ENCODE measurements at regions not wholly inside any gene's neighbourhood (a gene's known extent, or its start where the extent isn't known, plus 50 kb on each side); places are given as distances from the start of the nearest gene placed in this dataset.

- Histone ChIP-seq H3K4me3 (ENCODE audit: insufficient read length, low read depth) (no peak overlapping the region), H3K9ac (ENCODE audit: insufficient read length, low read depth) (no peak overlapping the region), H3K4me1 (ENCODE audit: insufficient read depth, insufficient read length) (no peaks in the 10 kb centered on the region), H3K36me3 (ENCODE audit: insufficient read depth, insufficient read length, low read length) (no peaks in the 10 kb centered on the region), H3K9me3 (ENCODE audit: insufficient read depth, low read length) (no peaks in the 10 kb centered on the region), H3K27me3 (ENCODE audit: insufficient read depth, insufficient read length) (no peaks in the 10 kb centered on the region)
- TF ChIP-seq YY1 (IDR thresholded peaks at IDR 0.05; ENCODE audit: insufficient read depth, insufficient read length) (no peak), SUZ12 (IDR thresholded peaks at IDR 0.05; ENCODE audit: extremely low read depth, insufficient read depth, insufficient read length) (no peak), ZNF274 (IDR thresholded peaks at IDR 0.05; ENCODE audit: low read depth, low read length) (no peak)
- DNase-seq (ENCODE audit: low read depth, low spot score) = no peak
Observed at GRCh38 chr5:8601831-8602354, 732.9 kb downstream of the MTRR start.

GRCh38 chr5:8606231-8606630, 737.3 kb downstream of the MTRR start:
- H3K9me3 ChIP-seq (ENCODE audit: insufficient read depth, low read length) = no peaks in the 10 kb centered on the region
- TF ChIP-seq YY1 (IDR thresholded peaks at IDR 0.05; ENCODE audit: insufficient read depth, insufficient read length) = no peak
- no peak for TF ChIP-seq SUZ12 (IDR thresholded peaks at IDR 0.05; ENCODE audit: extremely low read depth, insufficient read depth, insufficient read length)
- TF ChIP-seq ZNF274 (IDR thresholded peaks at IDR 0.05; ENCODE audit: low read depth, low read length) = no peak
- no peak for DNase-seq (ENCODE audit: low read depth, low spot score)
- H3K27me3 ChIP-seq (ENCODE audit: insufficient read depth, insufficient read length) = no peaks in the 10 kb centered on the region
- no peaks in the 10 kb centered on the region for H3K4me1 ChIP-seq (ENCODE audit: insufficient read depth, insufficient read length)
- no peak overlapping the region for H3K4me3 ChIP-seq (ENCODE audit: insufficient read length, low read depth)
- no peaks in the 10 kb centered on the region for H3K36me3 ChIP-seq (ENCODE audit: insufficient read depth, insufficient read length, low read length)
- no peak overlapping the region for H3K9ac ChIP-seq (ENCODE audit: insufficient read length, low read depth)

- H3K4me1 ChIP-seq (ENCODE audit: insufficient read depth, insufficient read length) = no peaks in the 10 kb centered on the region
- no peak overlapping the region for H3K4me3 ChIP-seq (ENCODE audit: insufficient read length, low read depth)
- DNase-seq (ENCODE audit: low read depth, low spot score) = no peak
- no peak for TF ChIP-seq SUZ12 (IDR thresholded peaks at IDR 0.05; ENCODE audit: extremely low read depth, insufficient read depth, insufficient read length)
- no peak for TF ChIP-seq YY1 (IDR thresholded peaks at IDR 0.05; ENCODE audit: insufficient read depth, insufficient read length)
- TF ChIP-seq ZNF274 (IDR thresholded peaks at IDR 0.05; ENCODE audit: low read depth, low read length) = no peak
- H3K27me3 ChIP-seq (ENCODE audit: insufficient read depth, insufficient read length) = no peaks in the 10 kb centered on the region
- H3K9ac ChIP-seq (ENCODE audit: insufficient read length, low read depth) = no peak overlapping the region
- no peaks in the 10 kb centered on the region for H3K36me3 ChIP-seq (ENCODE audit: insufficient read depth, insufficient read length, low read length)
- no peaks in the 10 kb centered on the region for H3K9me3 ChIP-seq (ENCODE audit: insufficient read depth, low read length)
Observed at GRCh38 chr5:8611067-8611466, 742.1 kb downstream of the MTRR start.

GRCh38 chr5:8613078-8613685, 744.2 kb downstream of the MTRR start:
- H3K27me3 ChIP-seq (ENCODE audit: insufficient read depth, insufficient read length) = no peaks in the 10 kb centered on the region
- H3K9me3 ChIP-seq (ENCODE audit: insufficient read depth, low read length) = no peaks in the 10 kb centered on the region
- no peak for DNase-seq (ENCODE audit: low read depth, low spot score)
- H3K36me3 ChIP-seq (ENCODE audit: insufficient read depth, insufficient read length, low read length) = no peaks in the 10 kb centered on the region
- H3K9ac ChIP-seq (ENCODE audit: insufficient read length, low read depth) = no peak overlapping the region
- no peak overlapping the region for H3K4me3 ChIP-seq (ENCODE audit: insufficient read length, low read depth)
- TF ChIP-seq ZNF274 (IDR thresholded peaks at IDR 0.05; ENCODE audit: low read depth, low read length) (no peak), SUZ12 (IDR thresholded peaks at IDR 0.05; ENCODE audit: extremely low read depth, insufficient read depth, insufficient read length) (no peak), YY1 (IDR thresholded peaks at IDR 0.05; ENCODE audit: insufficient read depth, insufficient read length) (no peak)
- H3K4me1 ChIP-seq (ENCODE audit: insufficient read depth, insufficient read length) = no peaks in the 10 kb centered on the region

GRCh38 chr5:8615142-8615858, 746.4 kb downstream of the MTRR start:
- Histone ChIP-seq H3K4me3 (ENCODE audit: insufficient read length, low read depth) (no peak overlapping the region), H3K9ac (ENCODE audit: insufficient read length, low read depth) (no peak overlapping the region), H3K4me1 (ENCODE audit: insufficient read depth, insufficient read length) (no peaks in the 10 kb centered on the region), H3K36me3 (ENCODE audit: insufficient read depth, insufficient read length, low read length) (no peaks in the 10 kb centered on the region), H3K9me3 (ENCODE audit: insufficient read depth, low read length) (no peaks in the 10 kb centered on the region), H3K27me3 (ENCODE audit: insufficient read depth, insufficient read length) (no peaks in the 10 kb centered on the region)
- TF ChIP-seq ZNF274 (IDR thresholded peaks at IDR 0.05; ENCODE audit: low read depth, low read length) (no peak), YY1 (IDR thresholded peaks at IDR 0.05; ENCODE audit: insufficient read depth, insufficient read length) (no peak), SUZ12 (IDR thresholded peaks at IDR 0.05; ENCODE audit: extremely low read depth, insufficient read depth, insufficient read length) (no peak)
- DNase-seq (ENCODE audit: low read depth, low spot score) = no peak

GRCh38 chr5:8628521-8628920, 759.6 kb downstream of the MTRR start:
- no peaks in the 10 kb centered on the region for H3K27me3 ChIP-seq (ENCODE audit: insufficient read depth, insufficient read length)
- TF ChIP-seq ZNF274 (IDR thresholded peaks at IDR 0.05; ENCODE audit: low read depth, low read length) (no peak), YY1 (IDR thresholded peaks at IDR 0.05; ENCODE audit: insufficient read depth, insufficient read length) (no peak), SUZ12 (IDR thresholded peaks at IDR 0.05; ENCODE audit: extremely low read depth, insufficient read depth, insufficient read length) (no peak)
- no peak for DNase-seq (ENCODE audit: low read depth, low spot score)

GRCh38 chr5:8633259-8633658, 764.3 kb downstream of the MTRR start:
- Histone ChIP-seq H3K36me3 (ENCODE audit: insufficient read depth, insufficient read length, low read length) (no peaks in the 10 kb centered on the region), H3K4me3 (ENCODE audit: insufficient read length, low read depth) (no peak overlapping the region), H3K4me1 (ENCODE audit: insufficient read depth, insufficient read length) (no peaks in the 10 kb centered on the region), H3K9ac (ENCODE audit: insufficient read length, low read depth) (no peak overlapping the region), H3K27me3 (ENCODE audit: insufficient read depth, insufficient read length) (no peaks in the 10 kb centered on the region), H3K9me3 (ENCODE audit: insufficient read depth, low read length) (no peaks in the 10 kb centered on the region)
- TF ChIP-seq ZNF274 (IDR thresholded peaks at IDR 0.05; ENCODE audit: low read depth, low read length) (no peak), YY1 (IDR thresholded peaks at IDR 0.05; ENCODE audit: insufficient read depth, insufficient read length) (no peak), SUZ12 (IDR thresholded peaks at IDR 0.05; ENCODE audit: extremely low read depth, insufficient read depth, insufficient read length) (no peak)
- DNase-seq (ENCODE audit: low read depth, low spot score) = no peak

More at GRCh38 chr5:8628521-8628920, 759.6 kb downstream of the MTRR start:
- H3K4me3 ChIP-seq (ENCODE audit: insufficient read length, low read depth) = no peak overlapping the region
- H3K9ac ChIP-seq (ENCODE audit: insufficient read length, low read depth) = no peak overlapping the region
- H3K4me1 ChIP-seq (ENCODE audit: insufficient read depth, insufficient read length) = no peaks in the 10 kb centered on the region
- H3K9me3 ChIP-seq (ENCODE audit: insufficient read depth, low read length) = no peaks in the 10 kb centered on the region
- H3K36me3 ChIP-seq (ENCODE audit: insufficient read depth, insufficient read length, low read length) = no peaks in the 10 kb centered on the region
